RWPE2 (cell line): ENCODE measurements at regions not wholly inside any gene's neighbourhood (a gene's known extent, or its start where the extent isn't known, plus 50 kb on each side); places are given as distances from the start of the nearest gene placed in this dataset.

Experiments used
- ATAC-seq: fragments of 200-7000 bp; cut with Tn5 transposase; 3 replicates; pipeline ENCODE4 v1.9.1; 2021; ENCODE audit warnings: low read depth
- DNase-seq: peaks from one replicate; pipeline ENCODE4 v3.0.0-alpha.2; 2020; ENCODE audit warnings: low spot score
- H3K27ac ChIP-seq: fragments of 450-650 bp; 2 replicates; pipeline ENCODE4 v1.5.1; 2017; ENCODE audit warnings: mild to moderate bottlenecking; ENCODE audit not compliant: poor library complexity, severe bottlenecking
- H3K27me3 ChIP-seq: fragments of 250-450 bp; sonication (Bioruptor Pico); 2 replicates; pipeline ENCODE4 v1.5.1; 2021; ENCODE audit warnings: mild to moderate bottlenecking, moderate library complexity; ENCODE audit not compliant: insufficient read depth, poor library complexity, severe bottlenecking
- H3K36me3 ChIP-seq: fragments of 250-450 bp; sonication (Bioruptor Pico); 2 replicates; pipeline ENCODE4 v1.5.1; 2020; ENCODE audit warnings: low read depth, mild to moderate bottlenecking, moderate library complexity
- H3K4me1 ChIP-seq: fragments of 250-450 bp; sonication (Bioruptor Pico); 2 replicates; pipeline ENCODE4 v1.5.1; 2021; ENCODE audit warnings: mild to moderate bottlenecking, moderate library complexity; ENCODE audit not compliant: insufficient read depth, poor library complexity, severe bottlenecking
- H3K4me3 ChIP-seq: fragments of 250-450 bp; sonication (Bioruptor Pico); 2 replicates; pipeline ENCODE4 v1.5.1; 2021; ENCODE audit warnings: mild to moderate bottlenecking, moderate library complexity; ENCODE audit not compliant: severe bottlenecking
- H3K9me3 ChIP-seq: fragments of 250-450 bp; sonication (Bioruptor Pico); 2 replicates; pipeline ENCODE4 v1.5.1; 2021; ENCODE audit warnings: mild to moderate bottlenecking, moderate library complexity; ENCODE audit not compliant: severe bottlenecking
- TF ChIP-seq, protein P1 (sequence below): fragments of 450-650 bp; IDR thresholded peaks from one replicate; pipeline ENCODE4 v1.5.1; 2017; ENCODE audit warnings: mild to moderate bottlenecking, moderate library complexity; ENCODE audit not compliant: poor library complexity, severe bottlenecking

DNA sequence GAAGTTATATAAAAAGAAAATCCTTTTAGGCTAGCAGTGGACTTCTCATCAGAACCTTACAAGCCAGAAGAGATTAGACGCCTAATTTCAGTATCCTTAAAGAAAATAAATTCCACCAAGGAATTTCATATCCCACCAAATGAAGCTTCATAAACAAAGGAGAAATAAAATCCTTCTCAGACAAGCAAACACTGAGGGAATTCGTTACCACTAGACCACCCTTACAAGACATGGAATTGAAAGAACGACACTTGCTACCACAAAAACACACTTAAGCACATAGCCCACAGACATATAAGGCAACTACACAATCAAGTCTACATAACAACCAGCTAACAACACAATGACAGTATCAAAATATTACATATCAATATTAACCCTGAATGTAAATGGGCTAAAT, 299.2 kb downstream of the TOX3 start:
- no peaks in the 10 kb centered on the region for H3K27me3 ChIP-seq
- TF ChIP-seq, protein P1, sequence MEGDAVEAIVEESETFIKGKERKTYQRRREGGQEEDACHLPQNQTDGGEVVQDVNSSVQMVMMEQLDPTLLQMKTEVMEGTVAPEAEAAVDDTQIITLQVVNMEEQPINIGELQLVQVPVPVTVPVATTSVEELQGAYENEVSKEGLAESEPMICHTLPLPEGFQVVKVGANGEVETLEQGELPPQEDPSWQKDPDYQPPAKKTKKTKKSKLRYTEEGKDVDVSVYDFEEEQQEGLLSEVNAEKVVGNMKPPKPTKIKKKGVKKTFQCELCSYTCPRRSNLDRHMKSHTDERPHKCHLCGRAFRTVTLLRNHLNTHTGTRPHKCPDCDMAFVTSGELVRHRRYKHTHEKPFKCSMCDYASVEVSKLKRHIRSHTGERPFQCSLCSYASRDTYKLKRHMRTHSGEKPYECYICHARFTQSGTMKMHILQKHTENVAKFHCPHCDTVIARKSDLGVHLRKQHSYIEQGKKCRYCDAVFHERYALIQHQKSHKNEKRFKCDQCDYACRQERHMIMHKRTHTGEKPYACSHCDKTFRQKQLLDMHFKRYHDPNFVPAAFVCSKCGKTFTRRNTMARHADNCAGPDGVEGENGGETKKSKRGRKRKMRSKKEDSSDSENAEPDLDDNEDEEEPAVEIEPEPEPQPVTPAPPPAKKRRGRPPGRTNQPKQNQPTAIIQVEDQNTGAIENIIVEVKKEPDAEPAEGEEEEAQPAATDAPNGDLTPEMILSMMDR, result no peak
- no peaks in the 10 kb centered on the region for H3K36me3 ChIP-seq
- ATAC-seq (no peak), DNase-seq (no peak)
- H3K27ac ChIP-seq, result no peak overlapping the region
- H3K9me3 ChIP-seq, result no peaks in the 10 kb centered on the region
- H3K4me1 ChIP-seq, result no peaks in the 10 kb centered on the region
- H3K4me3 ChIP-seq, result no peak overlapping the region

DNA sequence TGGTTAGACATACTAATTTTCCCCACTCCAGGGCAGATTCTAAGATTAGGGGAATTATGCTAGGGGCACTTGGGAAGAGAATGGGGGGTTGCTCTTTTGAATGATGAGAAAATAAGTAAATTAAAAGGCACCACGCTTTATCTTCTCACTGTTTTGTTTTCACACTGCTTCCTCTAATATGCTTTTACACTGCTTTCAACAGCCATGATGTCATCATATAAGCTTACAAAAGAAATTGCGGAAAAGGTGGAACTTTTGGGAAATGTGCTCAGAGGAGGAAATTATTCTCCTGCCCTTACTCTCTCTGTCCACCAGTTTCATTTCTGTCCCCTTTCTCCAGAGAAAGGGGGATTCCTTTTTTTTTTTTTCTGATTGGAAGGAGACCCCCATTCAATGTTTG, 308.2 kb downstream of the TOX3 start:
- no peaks in the 10 kb centered on the region for H3K4me1 ChIP-seq
- no peak overlapping the region for H3K27ac ChIP-seq
- H3K9me3 ChIP-seq, result no peaks in the 10 kb centered on the region
- ATAC-seq (no peak), DNase-seq (no peak)
- no peaks in the 10 kb centered on the region for H3K27me3 ChIP-seq
- H3K36me3 ChIP-seq, result no peaks in the 10 kb centered on the region
- H3K4me3 ChIP-seq, result no peak overlapping the region
- TF ChIP-seq, protein P1, result no peak

DNA sequence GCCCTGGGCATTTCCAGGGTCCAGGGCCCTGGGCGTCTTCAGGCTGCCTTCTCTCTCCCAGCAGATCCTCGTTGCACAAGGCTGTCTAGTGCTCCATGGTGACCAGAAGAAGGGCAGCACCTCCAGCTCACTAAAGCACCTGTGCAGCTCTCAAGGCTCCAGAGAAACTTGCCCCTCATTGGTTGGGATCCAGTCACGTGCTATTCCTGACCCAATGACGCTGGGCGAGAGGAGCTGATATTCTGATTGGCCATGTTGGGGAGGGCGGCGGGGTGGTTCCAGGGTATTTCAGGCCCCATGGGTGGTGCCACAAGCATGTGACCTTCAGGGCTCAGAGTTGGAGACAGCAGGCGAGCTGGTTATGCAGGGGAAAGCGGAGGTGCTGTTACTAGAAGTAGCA, 309.1 kb downstream of the TOX3 start:
- H3K27ac ChIP-seq, result no peak overlapping the region
- ATAC-seq (no peak), DNase-seq (no peak)
- no peaks in the 10 kb centered on the region for H3K4me1 ChIP-seq
- no peaks in the 10 kb centered on the region for H3K27me3 ChIP-seq
- TF ChIP-seq, protein P1, result no peak
- no peaks in the 10 kb centered on the region for H3K36me3 ChIP-seq
- no peaks in the 10 kb centered on the region for H3K9me3 ChIP-seq
- H3K4me3 ChIP-seq, result no peak overlapping the region

DNA sequence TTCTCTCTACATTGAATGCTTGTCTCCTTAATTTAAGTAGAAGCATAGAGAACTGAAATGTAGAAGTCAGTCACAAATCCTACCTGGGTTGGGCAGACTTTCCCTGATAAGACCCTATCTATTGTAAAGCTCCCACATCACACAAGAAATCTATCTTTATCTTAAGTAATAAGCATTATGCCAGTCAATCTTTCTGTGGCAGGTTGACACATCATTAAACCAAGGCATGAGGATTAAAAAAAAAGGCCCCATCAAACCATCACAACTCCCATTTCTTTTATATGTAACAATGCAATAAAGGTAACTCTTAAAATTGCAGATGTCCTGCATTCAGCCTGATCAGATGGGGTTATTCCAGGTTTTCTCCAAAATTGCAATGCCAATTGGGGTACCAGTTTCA, 311.8 kb downstream of the TOX3 start:
- DNase-seq, result no peak
- Histone ChIP-seq H3K36me3 (no peaks in the 10 kb centered on the region), H3K27ac (no peak overlapping the region), H3K4me1 (no peaks in the 10 kb centered on the region), H3K9me3 (no peaks in the 10 kb centered on the region), H3K27me3 (no peaks in the 10 kb centered on the region), H3K4me3 (no peak overlapping the region)
- TF ChIP-seq, protein P1, result no peak
- ATAC-seq, result no peak

DNA sequence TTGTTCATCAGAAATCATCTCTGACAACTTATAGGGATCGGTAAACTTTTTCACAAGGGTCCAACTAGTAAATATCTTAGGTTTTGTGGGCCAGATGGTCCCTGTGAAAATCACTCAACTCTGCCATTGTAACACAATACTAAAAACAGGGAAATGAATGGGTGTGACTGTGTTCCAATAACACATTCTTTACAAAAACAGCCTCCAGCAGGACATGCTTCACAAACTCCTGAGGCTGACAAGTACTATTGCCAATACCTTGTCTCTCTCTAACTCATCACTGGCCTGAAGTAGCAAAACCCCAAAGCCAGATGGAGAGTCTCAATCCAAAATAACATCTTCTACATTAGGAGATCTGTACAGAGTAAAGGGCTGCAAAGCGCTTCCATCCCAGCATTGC, 312.3 kb downstream of the TOX3 start:
- TF ChIP-seq, protein P1, result no peak
- ATAC-seq, result no peak
- H3K4me3 ChIP-seq, result no peak overlapping the region
- no peak overlapping the region for H3K27ac ChIP-seq
- H3K4me1 ChIP-seq, result no peaks in the 10 kb centered on the region
- no peaks in the 10 kb centered on the region for H3K27me3 ChIP-seq
- H3K9me3 ChIP-seq, result no peaks in the 10 kb centered on the region
- no peaks in the 10 kb centered on the region for H3K36me3 ChIP-seq
- DNase-seq, result no peak
